T-helper 17 cell (primary cell): ENCODE measurements at regions not wholly inside any gene's neighbourhood (a gene's known extent, or its start where the extent isn't known, plus 50 kb on each side); places are given as distances from the start of the nearest gene placed in this dataset.

Experiments
- ATAC-seq: fragments of 150-1000 bp; cut with Tn5 transposase; 2 replicates; pipeline ENCODE4 v1.10.0; 2021; ENCODE audit warnings: mild to moderate bottlenecking, moderate library complexity
- DNase-seq, 3 donors: peaks; one replicate each; pipeline versions ENCODE4 v3.0.0 to v3.0.0-alpha.2; 2020 to 2021
- H3K9me3 ChIP-seq: one replicate; pipeline ENCODE4 v1.7.0; 2013; ENCODE audit warnings: low read length, mild to moderate bottlenecking; ENCODE audit not compliant: control insufficient read depth, poor library complexity, severe bottlenecking
- H3K27ac Mint-ChIP-seq: one replicate; pipeline ENCODE4 v1.8.0; 2022; ENCODE audit warnings: mild to moderate bottlenecking, moderate library complexity, mixed read lengths
- H3K27me3 Mint-ChIP-seq: one replicate; pipeline ENCODE4 v1.8.0; 2022; ENCODE audit warnings: mixed read lengths
- H3K36me3 Mint-ChIP-seq: one replicate; pipeline ENCODE4 v1.8.0; 2022; ENCODE audit warnings: low read depth, mixed read lengths
- H3K4me1 Mint-ChIP-seq: one replicate; pipeline ENCODE4 v1.8.0; 2022; ENCODE audit warnings: mild to moderate bottlenecking, mixed read lengths
- H3K4me3 Mint-ChIP-seq: one replicate; pipeline ENCODE4 v1.8.0; 2022; ENCODE audit warnings: mild to moderate bottlenecking, moderate library complexity, mixed read lengths

GRCh38 chr13:30121244-30121643, 186.1 kb downstream of the KATNAL1 start:
- Mint-ChIP-seq H3K27ac (no peak overlapping the region), H3K4me3 (no peak overlapping the region), H3K36me3 (peaks cover 2% of the 10 kb centered on the region), H3K4me1 (peaks cover 36% of the 10 kb centered on the region), H3K27me3 (no peaks in the 10 kb centered on the region)
- H3K9me3 ChIP-seq = no peaks in the 10 kb centered on the region
- DNase-seq = no peak
- ATAC-seq = no peak

GRCh38 chr13:30120133-30120822, 187.1 kb downstream of the KATNAL1 start:
- H3K4me3 Mint-ChIP-seq = no peak overlapping the region
- DNase-seq = no peak
- H3K27me3 Mint-ChIP-seq = no peaks in the 10 kb centered on the region
- no peaks in the 10 kb centered on the region for H3K9me3 ChIP-seq
- peak overlapping the region; percentile 83 for H3K27ac Mint-ChIP-seq
- peaks cover 36% of the 10 kb centered on the region for H3K4me1 Mint-ChIP-seq
- H3K36me3 Mint-ChIP-seq = peaks cover 2% of the 10 kb centered on the region
- ATAC-seq = peak; percentile 33

GRCh38 chr13:30119476-30119875, 187.9 kb downstream of the KATNAL1 start:
- peak overlapping the region; percentile 72 for H3K4me3 Mint-ChIP-seq
- no peaks in the 10 kb centered on the region for H3K27me3 Mint-ChIP-seq
- peak; percentile 28 for ATAC-seq
- H3K9me3 ChIP-seq = no peaks in the 10 kb centered on the region
- H3K4me1 Mint-ChIP-seq = peaks cover 39% of the 10 kb centered on the region
- H3K27ac Mint-ChIP-seq = peak overlapping the region; percentile 83
- H3K36me3 Mint-ChIP-seq = peaks cover 2% of the 10 kb centered on the region
- no peak for DNase-seq

- no peaks in the 10 kb centered on the region for H3K9me3 ChIP-seq
- DNase-seq (no peak), ATAC-seq (no peak)
- Mint-ChIP-seq H3K4me1 (peaks cover 33% of the 10 kb centered on the region), H3K36me3 (no peaks in the 10 kb centered on the region), H3K4me3 (no peak overlapping the region), H3K27ac (peak overlapping the region; percentile 9), H3K27me3 (peaks cover 6% of the 10 kb centered on the region)
Observed at GRCh38 chr13:30116379-30116778, 191.0 kb downstream of the KATNAL1 start.

DNA sequence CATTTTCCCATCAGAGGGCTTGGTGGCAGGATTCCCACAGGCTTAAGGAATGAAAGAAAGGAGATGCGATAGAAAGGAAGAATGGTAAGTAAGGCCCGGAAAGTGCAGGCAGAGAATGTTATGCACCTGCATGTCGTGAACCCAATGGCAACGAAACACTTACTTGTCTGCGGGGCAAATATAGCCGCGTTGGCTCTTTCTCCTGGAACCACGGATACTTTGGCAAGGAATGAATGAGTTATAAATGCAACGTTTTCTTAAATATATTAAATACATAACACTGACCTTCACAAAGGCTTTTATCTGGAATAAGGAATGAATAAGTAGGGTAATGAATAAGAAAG, 192.1 kb downstream of the KATNAL1 start:
- Mint-ChIP-seq H3K27ac (peak overlapping the region; percentile 21), H3K36me3 (no peaks in the 10 kb centered on the region), H3K4me1 (peaks cover 29% of the 10 kb centered on the region), H3K4me3 (peak overlapping the region; percentile 72), H3K27me3 (peaks cover 6% of the 10 kb centered on the region)
- no peaks in the 10 kb centered on the region for H3K9me3 ChIP-seq
- DNase-seq (no peak), ATAC-seq (no peak)

DNA sequence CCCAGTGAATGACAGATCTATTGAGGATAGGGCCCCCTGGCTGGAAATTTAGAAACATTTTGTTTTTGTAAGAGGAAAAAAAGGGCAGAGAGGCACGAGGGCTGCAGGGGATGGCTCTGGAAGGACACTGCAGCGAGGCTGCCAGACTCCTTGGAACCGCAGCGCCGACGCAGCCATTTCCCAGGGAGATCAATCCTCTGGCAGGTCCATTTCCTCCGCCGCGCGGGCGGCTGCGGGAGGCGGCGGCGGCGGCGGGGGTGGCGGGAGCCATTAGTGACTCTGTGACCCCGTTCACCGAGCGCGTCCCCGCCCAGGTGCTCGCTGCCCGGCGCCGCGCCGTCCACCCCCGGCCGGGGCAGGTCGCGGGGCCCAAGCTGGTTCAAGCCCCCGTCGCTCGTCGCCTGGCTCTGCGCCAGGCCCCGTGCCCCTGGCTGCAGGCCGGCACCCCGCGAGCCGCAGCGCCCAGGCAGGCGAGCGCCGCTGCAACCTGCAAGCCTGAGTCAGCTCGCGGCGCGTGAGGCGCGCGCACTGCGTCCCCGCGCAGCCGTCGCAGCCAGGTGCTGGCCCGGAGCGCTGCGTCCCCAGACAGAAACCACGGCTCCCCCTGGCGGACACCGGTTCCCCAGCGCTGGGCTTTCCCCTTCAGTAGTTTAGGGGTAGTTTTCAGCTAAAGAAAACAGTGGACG, 192.6 kb downstream of the KATNAL1 start:
- ATAC-seq (peak; percentile 94), DNase-seq (peak; percentile 85 to 97 (median 88))
- H3K4me3 Mint-ChIP-seq = peak overlapping the region; percentile 84
- peak overlapping the region; percentile 21 for H3K27ac Mint-ChIP-seq
- peaks cover 24% of the 10 kb centered on the region for H3K4me1 Mint-ChIP-seq
- H3K36me3 Mint-ChIP-seq = no peaks in the 10 kb centered on the region
- H3K9me3 ChIP-seq = no peaks in the 10 kb centered on the region
- H3K27me3 Mint-ChIP-seq = peaks cover 6% of the 10 kb centered on the region

- ATAC-seq (no peak), DNase-seq (no peak)
- H3K27me3 Mint-ChIP-seq = peaks cover 6% of the 10 kb centered on the region
- H3K9me3 ChIP-seq = no peaks in the 10 kb centered on the region
- H3K36me3 Mint-ChIP-seq = no peaks in the 10 kb centered on the region
- peaks cover 19% of the 10 kb centered on the region for H3K4me1 Mint-ChIP-seq
- no peak overlapping the region for H3K27ac Mint-ChIP-seq
- peak overlapping the region; percentile 84 for H3K4me3 Mint-ChIP-seq
Observed at GRCh38 chr13:30113983-30114570, 193.3 kb downstream of the KATNAL1 start.

- peaks cover 20% of the 10 kb centered on the region for H3K4me1 Mint-ChIP-seq
- ATAC-seq (no peak), DNase-seq (no peak)
- peak overlapping the region; percentile 77 for H3K27ac Mint-ChIP-seq
- H3K9me3 ChIP-seq = no peaks in the 10 kb centered on the region
- no peaks in the 10 kb centered on the region for H3K36me3 Mint-ChIP-seq
- H3K27me3 Mint-ChIP-seq = peaks cover 6% of the 10 kb centered on the region
- peak overlapping the region; percentile 83 for H3K4me3 Mint-ChIP-seq
Observed at GRCh38 chr13:30113551-30113950, 193.8 kb downstream of the KATNAL1 start.

GRCh38 chr13:30112602-30113435, 194.5 kb downstream of the KATNAL1 start:
- Mint-ChIP-seq H3K4me3 (peak overlapping the region; percentile 83), H3K36me3 (no peaks in the 10 kb centered on the region), H3K4me1 (peaks cover 15% of the 10 kb centered on the region), H3K27me3 (peaks cover 6% of the 10 kb centered on the region), H3K27ac (peak overlapping the region; percentile 77)
- ATAC-seq (peak; percentile 72), DNase-seq (peak; percentile 64 to 74 (median 66))
- H3K9me3 ChIP-seq = no peaks in the 10 kb centered on the region

DNA sequence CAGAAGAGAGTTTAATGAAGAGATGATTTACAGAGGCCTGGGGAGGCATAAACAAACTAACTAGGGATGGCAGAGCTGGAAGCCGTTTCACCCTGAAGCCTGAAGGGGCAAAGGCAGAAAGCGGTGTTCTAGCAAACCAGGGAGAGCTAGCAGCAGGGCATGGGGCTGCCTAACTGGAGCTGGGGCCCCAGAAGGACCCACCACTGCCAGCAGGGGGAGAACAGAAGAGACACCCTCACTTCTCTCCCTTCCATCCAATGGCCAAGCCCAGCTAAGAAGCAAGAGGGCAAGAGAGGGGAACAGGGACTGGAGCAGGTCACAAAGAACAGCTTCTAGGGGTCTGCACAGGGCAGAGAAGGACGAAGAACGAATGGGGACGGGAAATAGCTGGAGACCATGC, 195.5 kb downstream of the KATNAL1 start:
- DNase-seq = no peak
- Mint-ChIP-seq H3K27ac (peak overlapping the region; percentile 77), H3K36me3 (no peaks in the 10 kb centered on the region), H3K4me3 (no peak overlapping the region), H3K4me1 (peaks cover 15% of the 10 kb centered on the region), H3K27me3 (peaks cover 6% of the 10 kb centered on the region)
- no peaks in the 10 kb centered on the region for H3K9me3 ChIP-seq
- no peak for ATAC-seq

- Mint-ChIP-seq H3K36me3 (no peaks in the 10 kb centered on the region), H3K4me1 (peaks cover 15% of the 10 kb centered on the region), H3K27me3 (peaks cover 13% of the 10 kb centered on the region), H3K4me3 (no peak overlapping the region), H3K27ac (no peak overlapping the region)
- DNase-seq (no peak), ATAC-seq (no peak)
- no peaks in the 10 kb centered on the region for H3K9me3 ChIP-seq
Observed at GRCh38 chr13:30110301-30111070, 196.9 kb downstream of the KATNAL1 start.

GRCh38 chr13:30109471-30110135, 197.7 kb downstream of the KATNAL1 start:
- no peaks in the 10 kb centered on the region for H3K9me3 ChIP-seq
- Mint-ChIP-seq H3K27ac (no peak overlapping the region), H3K4me3 (no peak overlapping the region), H3K27me3 (peaks cover 22% of the 10 kb centered on the region), H3K36me3 (peaks cover 4% of the 10 kb centered on the region), H3K4me1 (peaks cover 12% of the 10 kb centered on the region)
- DNase-seq (no peak), ATAC-seq (no peak)
